HEK293 (cell line): ENCODE measurements at regions not wholly inside any gene's neighbourhood (a gene's known extent, or its start where the extent isn't known, plus 50 kb on each side); places are given as distances from the start of the nearest gene placed in this dataset.

Experiments
- CTCF ChIA-PET: fragments of 350-600 bp; formaldehyde crosslinking; extraction: SDS; loops from one replicate; lab custom pipeline; 2021; ENCODE audit warnings: antibody characterized with exemption; lab: Yijun Ruan, JAX
- POLR2A ChIA-PET: fragments of 300-600 bp; formaldehyde crosslinking; extraction: SDS; loops from one replicate; lab custom pipeline; 2020; ENCODE audit warnings: antibody characterized with exemption, inconsistent platforms; lab: Yijun Ruan, JAX
- H3K27ac ChIP-seq: fragments of 200-500 bp; sonication (Bioruptor generic); 2 replicates; pipeline ENCODE4 v1.5.1; 2014; ENCODE audit warnings: low read depth, low read length, control low read depth, inconsistent platforms; ENCODE audit errors: extremely low read depth
- H3K36me3 ChIP-seq, 2 experiments: fragments of 200-500 bp in 1 of 2; sonication (Bioruptor generic) in 1 of 2; 1 replicate in 1 of 2; 2 replicates in 1 of 2; pipeline ENCODE4 v1.5.1; 2014 to 2017; ENCODE audit warnings: inconsistent platforms in 2 of 2, low read length in 2 of 2; ENCODE audit not compliant: control insufficient read depth in 2 of 2, insufficient read depth in 1 of 2
- H3K4me1 ChIP-seq: fragments of 200-500 bp; sonication (Bioruptor generic); 2 replicates; pipeline ENCODE4 v1.5.1; 2014; ENCODE audit warnings: mild to moderate bottlenecking, low read length, inconsistent platforms; ENCODE audit not compliant: control insufficient read depth, insufficient read depth
- H3K4me3 ChIP-seq: 2 replicates; pipeline ENCODE4 v1.5.1; 2011; ENCODE audit warnings: low read depth, mild to moderate bottlenecking, control low read depth, low read length, moderate library complexity
- H3K9me3 ChIP-seq: fragments of 200-500 bp; sonication (Bioruptor generic); 2 replicates; pipeline ENCODE4 v1.5.1; 2014; ENCODE audit warnings: low read depth, low read length, inconsistent platforms; ENCODE audit not compliant: control insufficient read depth, insufficient read depth
- KLF10 ChIP-seq: fragments of 450-650 bp; IDR thresholded peaks from 2 replicates; pipeline ENCODE4 v1.5.1; 2018; ENCODE audit warnings: missing biosample characterization, mild to moderate bottlenecking, missing genetic modification characterization
- PATZ1 ChIP-seq: fragments of 450-650 bp; formaldehyde crosslinking; IDR thresholded peaks from 2 replicates; pipeline ENCODE4 v1.5.1; 2016; ENCODE audit warnings: missing biosample characterization, missing genetic modification characterization
- ZBTB20 ChIP-seq: fragments of 450-650 bp; formaldehyde crosslinking; IDR thresholded peaks from 2 replicates; pipeline ENCODE4 v1.5.1; 2016; ENCODE audit warnings: missing biosample characterization, missing genetic modification characterization
- ZNF214 ChIP-seq: fragments of 450-650 bp; formaldehyde crosslinking; IDR thresholded peaks from 2 replicates; pipeline ENCODE4 v1.5.1; 2017; ENCODE audit warnings: missing biosample characterization, mild to moderate bottlenecking, missing genetic modification characterization, borderline replicate concordance
- ZNF24 ChIP-seq: fragments of 450-650 bp; formaldehyde crosslinking; IDR thresholded peaks from 2 replicates; pipeline ENCODE4 v1.5.1; 2016; ENCODE audit warnings: missing biosample characterization, missing genetic modification characterization
- ZNF473 ChIP-seq: fragments of 450-650 bp; formaldehyde crosslinking; IDR thresholded peaks from 2 replicates; pipeline ENCODE4 v1.5.1; 2017; ENCODE audit warnings: missing biosample characterization, missing genetic modification characterization
- ZNF521 ChIP-seq: fragments of 450-650 bp; formaldehyde crosslinking; IDR thresholded peaks from 2 replicates; pipeline ENCODE4 v1.5.1; 2017; ENCODE audit warnings: missing biosample characterization, mild to moderate bottlenecking, missing genetic modification characterization
- ZNF548 ChIP-seq: fragments of 450-650 bp; formaldehyde crosslinking; IDR thresholded peaks from 2 replicates; pipeline ENCODE4 v1.5.1; 2016; ENCODE audit warnings: missing biosample characterization, missing genetic modification characterization
- ZNF549 ChIP-seq: fragments of 450-650 bp; IDR thresholded peaks from 2 replicates; pipeline ENCODE4 v1.5.1; 2018; ENCODE audit warnings: missing biosample characterization, missing genetic modification characterization, mild to moderate bottlenecking, inconsistent platforms, moderate library complexity
- ZNF560 ChIP-seq: fragments of 450-650 bp; formaldehyde crosslinking; IDR thresholded peaks from 2 replicates; pipeline ENCODE4 v1.5.1; 2017; ENCODE audit warnings: missing biosample characterization, missing genetic modification characterization, borderline replicate concordance
- ZNF571 ChIP-seq: fragments of 450-650 bp; formaldehyde crosslinking; IDR thresholded peaks from 2 replicates; pipeline ENCODE4 v1.5.0; 2017; ENCODE audit warnings: missing biosample characterization, missing genetic modification characterization
- ZNF624 ChIP-seq: fragments of 450-650 bp; formaldehyde crosslinking; IDR thresholded peaks from 2 replicates; pipeline ENCODE4 v1.5.1; 2017; ENCODE audit warnings: missing biosample characterization, missing genetic modification characterization
- ZNF645 ChIP-seq: fragments of 450-650 bp; formaldehyde crosslinking; IDR thresholded peaks from 2 replicates; pipeline ENCODE4; 2016; ENCODE audit warnings: missing biosample characterization, missing genetic modification characterization
- ZNF701 ChIP-seq: fragments of 450-650 bp; formaldehyde crosslinking; IDR thresholded peaks from 2 replicates; pipeline ENCODE4 v1.5.1; 2016; ENCODE audit warnings: missing biosample characterization, missing genetic modification characterization
- ZNF792 ChIP-seq: fragments of 450-650 bp; formaldehyde crosslinking; IDR thresholded peaks from 2 replicates; pipeline ENCODE4 v1.5.1; 2016; ENCODE audit warnings: missing biosample characterization, missing genetic modification characterization
- ZSCAN16 ChIP-seq: fragments of 450-650 bp; formaldehyde crosslinking; IDR thresholded peaks from 2 replicates; pipeline ENCODE4 v1.5.1; 2016; ENCODE audit warnings: missing biosample characterization, missing genetic modification characterization
- TF ChIP-seq, protein P1 (sequence below): fragments of 450-650 bp; formaldehyde crosslinking; IDR thresholded peaks from 2 replicates; pipeline ENCODE4 v1.5.1; 2017; ENCODE audit warnings: missing biosample characterization, missing genetic modification characterization
- TF ChIP-seq, protein P2 (sequence below): fragments of 450-650 bp; formaldehyde crosslinking; IDR thresholded peaks from 2 replicates; pipeline ENCODE4 v1.5.1; 2016; ENCODE audit warnings: missing biosample characterization, missing genetic modification characterization
- TF ChIP-seq, protein P3 (sequence below): fragments of 450-650 bp; formaldehyde crosslinking; IDR thresholded peaks from 2 replicates; pipeline ENCODE4 v1.5.1; 2016; ENCODE audit warnings: missing biosample characterization, missing genetic modification characterization

- no peak for TF ChIP-seq KLF10 (tag by site-specific recombination)
- TF ChIP-seq, all 188 proteins: peak for 0
Measured at GRCh38 chr2:166765141-166765540, 123.1 kb upstream of the XIRP2 start (continued).

- TF ChIP-seq PATZ1 (tag by site-specific recombination) = no peak
- no peak for TF ChIP-seq ZNF701 (tag by site-specific recombination)
- TF ChIP-seq, protein P1, sequence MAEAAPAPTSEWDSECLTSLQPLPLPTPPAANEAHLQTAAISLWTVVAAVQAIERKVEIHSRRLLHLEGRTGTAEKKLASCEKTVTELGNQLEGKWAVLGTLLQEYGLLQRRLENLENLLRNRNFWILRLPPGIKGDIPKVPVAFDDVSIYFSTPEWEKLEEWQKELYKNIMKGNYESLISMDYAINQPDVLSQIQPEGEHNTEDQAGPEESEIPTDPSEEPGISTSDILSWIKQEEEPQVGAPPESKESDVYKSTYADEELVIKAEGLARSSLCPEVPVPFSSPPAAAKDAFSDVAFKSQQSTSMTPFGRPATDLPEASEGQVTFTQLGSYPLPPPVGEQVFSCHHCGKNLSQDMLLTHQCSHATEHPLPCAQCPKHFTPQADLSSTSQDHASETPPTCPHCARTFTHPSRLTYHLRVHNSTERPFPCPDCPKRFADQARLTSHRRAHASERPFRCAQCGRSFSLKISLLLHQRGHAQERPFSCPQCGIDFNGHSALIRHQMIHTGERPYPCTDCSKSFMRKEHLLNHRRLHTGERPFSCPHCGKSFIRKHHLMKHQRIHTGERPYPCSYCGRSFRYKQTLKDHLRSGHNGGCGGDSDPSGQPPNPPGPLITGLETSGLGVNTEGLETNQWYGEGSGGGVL (tag by site-specific recombination) = no peak
- TF ChIP-seq ZSCAN16 = no peak
- TF ChIP-seq, protein P2, sequence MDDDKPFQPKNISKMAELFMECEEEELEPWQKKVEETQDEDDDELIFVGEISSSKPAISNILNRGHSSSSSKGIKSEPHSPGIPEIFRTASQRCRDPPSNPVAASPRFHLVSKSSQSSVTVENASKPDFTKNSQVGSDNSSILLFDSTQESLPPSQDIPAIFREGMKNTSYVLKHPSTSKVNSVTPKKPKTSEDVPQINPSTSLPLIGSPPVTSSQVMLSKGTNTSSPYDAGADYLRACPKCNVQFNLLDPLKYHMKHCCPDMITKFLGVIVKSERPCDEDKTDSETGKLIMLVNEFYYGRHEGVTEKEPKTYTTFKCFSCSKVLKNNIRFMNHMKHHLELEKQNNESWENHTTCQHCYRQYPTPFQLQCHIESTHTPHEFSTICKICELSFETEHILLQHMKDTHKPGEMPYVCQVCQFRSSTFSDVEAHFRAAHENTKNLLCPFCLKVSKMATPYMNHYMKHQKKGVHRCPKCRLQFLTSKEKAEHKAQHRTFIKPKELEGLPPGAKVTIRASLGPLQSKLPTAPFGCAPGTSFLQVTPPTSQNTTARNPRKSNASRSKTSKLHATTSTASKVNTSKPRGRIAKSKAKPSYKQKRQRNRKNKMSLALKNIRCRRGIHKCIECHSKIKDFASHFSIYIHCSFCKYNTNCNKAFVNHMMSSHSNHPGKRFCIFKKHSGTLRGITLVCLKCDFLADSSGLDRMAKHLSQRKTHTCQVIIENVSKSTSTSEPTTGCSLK = no peak
- no peak for TF ChIP-seq ZNF214 (tag by site-specific recombination)
- TF ChIP-seq, all 188 proteins: peak for 0
- CTCF ChIA-PET = no interaction called here
- no peak overlapping the region for H3K27ac ChIP-seq
- POLR2A ChIA-PET = no interaction called here
- no peaks in the 10 kb centered on the region for H3K9me3 ChIP-seq
- no peaks in the 10 kb centered on the region for H3K4me1 ChIP-seq
- H3K36me3 ChIP-seq = no peaks in the 10 kb centered on the region
- no peak overlapping the region for H3K4me3 ChIP-seq
Measured at GRCh38 chr2:166764702-166765101, 123.6 kb upstream of the XIRP2 start.

DNA sequence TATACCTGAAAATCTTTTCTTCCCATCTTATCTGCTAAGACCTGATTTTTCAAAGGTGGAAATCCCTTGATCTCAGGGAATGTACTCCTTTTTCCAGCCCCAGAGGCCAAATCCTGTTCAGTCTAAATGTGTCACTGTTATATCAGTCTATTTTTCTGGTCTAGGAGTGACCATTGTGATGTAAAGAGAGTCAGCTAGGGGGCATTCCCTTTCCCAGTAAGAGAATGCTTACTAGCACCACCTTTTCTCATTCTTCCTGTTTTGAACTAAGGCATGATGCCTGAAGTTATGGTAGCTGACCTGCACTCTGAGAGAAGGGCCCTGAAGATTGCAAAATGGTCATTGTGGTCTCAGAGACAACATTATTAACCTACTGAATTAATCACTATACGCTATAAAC is 124.1 kb upstream of the XIRP2 start:
- Histone ChIP-seq H3K9me3 (no peaks in the 10 kb centered on the region), H3K36me3 (no peaks in the 10 kb centered on the region), H3K4me1 (no peaks in the 10 kb centered on the region), H3K4me3 (no peak overlapping the region), H3K27ac (no peak overlapping the region)
- TF ChIP-seq ZNF548 (tag by site-specific recombination) (no peak), ZNF560 (no peak), ZNF792 (tag by site-specific recombination) (no peak)
- POLR2A ChIA-PET = no interaction called here
- CTCF ChIA-PET = no interaction called here

- Histone ChIP-seq H3K9me3 (no peaks in the 10 kb centered on the region), H3K27ac (no peak overlapping the region), H3K4me1 (no peaks in the 10 kb centered on the region), H3K4me3 (no peak overlapping the region), H3K36me3 (no peaks in the 10 kb centered on the region)
- ChIA-PET CTCF (no interaction called here), POLR2A (no interaction called here)
- TF ChIP-seq ZNF792 (tag by site-specific recombination) = no peak
- TF ChIP-seq ZNF624 (tag by site-specific recombination) = no peak
- TF ChIP-seq ZNF549 (tag by site-specific recombination) = no peak
- TF ChIP-seq ZNF24 (tag by site-specific recombination) = no peak
- no peak for TF ChIP-seq ZNF701 (tag by site-specific recombination)
- no peak for TF ChIP-seq ZBTB20 (tag by site-specific recombination)
- TF ChIP-seq, protein P3, sequence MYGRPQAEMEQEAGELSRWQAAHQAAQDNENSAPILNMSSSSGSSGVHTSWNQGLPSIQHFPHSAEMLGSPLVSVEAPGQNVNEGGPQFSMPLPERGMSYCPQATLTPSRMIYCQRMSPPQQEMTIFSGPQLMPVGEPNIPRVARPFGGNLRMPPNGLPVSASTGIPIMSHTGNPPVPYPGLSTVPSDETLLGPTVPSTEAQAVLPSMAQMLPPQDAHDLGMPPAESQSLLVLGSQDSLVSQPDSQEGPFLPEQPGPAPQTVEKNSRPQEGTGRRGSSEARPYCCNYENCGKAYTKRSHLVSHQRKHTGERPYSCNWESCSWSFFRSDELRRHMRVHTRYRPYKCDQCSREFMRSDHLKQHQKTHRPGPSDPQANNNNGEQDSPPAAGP = no peak
- no peak for TF ChIP-seq ZNF645 (tag by site-specific recombination)
- TF ChIP-seq ZNF473 (tag by site-specific recombination) = no peak
- TF ChIP-seq ZNF521 (tag by site-specific recombination) = no peak
- TF ChIP-seq ZNF571 (tag by site-specific recombination) = no peak
Measured at GRCh38 chr2:166762746-166763145, 125.5 kb upstream of the XIRP2 start.
